ENCODE measurements at regions not wholly inside any gene's neighbourhood (a gene's known extent, or its start where the extent isn't known, plus 50 kb on each side); places are given as distances from the start of the nearest gene placed in this dataset.

GRCh38 chr5:33328818-33329217 lies 111.9 kb upstream of the TARS1 start:
- no peak for DNase-seq (ENCODE audit: low spot score)

- DNase-seq (ENCODE audit: low spot score): no peak
Observed at GRCh38 chr5:33329891-33330290, 110.9 kb upstream of the TARS1 start.

- no peak for DNase-seq (ENCODE audit: low spot score)
Observed at GRCh38 chr5:33330426-33330825, 110.3 kb upstream of the TARS1 start.

DNA sequence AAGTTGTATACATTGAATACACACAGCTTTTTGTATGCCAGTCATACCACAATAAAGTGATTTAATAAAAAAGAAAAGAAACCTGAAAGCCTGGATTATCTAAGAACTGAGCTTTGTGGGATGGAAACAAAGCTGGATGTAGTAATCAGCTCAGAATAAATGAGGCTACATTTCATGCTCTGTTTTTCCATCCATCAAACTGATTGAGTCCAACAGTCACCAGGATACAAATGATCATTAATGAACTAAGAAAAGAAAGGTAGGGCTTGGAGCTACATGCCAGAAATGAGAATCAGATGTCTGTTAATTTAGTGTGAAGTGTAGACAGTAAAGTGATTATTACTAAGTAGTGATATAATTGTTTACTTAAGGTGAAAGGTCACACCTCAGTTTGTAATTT lies 109.8 kb upstream of the TARS1 start:
- no peak for DNase-seq (ENCODE audit: low spot score)

DNA sequence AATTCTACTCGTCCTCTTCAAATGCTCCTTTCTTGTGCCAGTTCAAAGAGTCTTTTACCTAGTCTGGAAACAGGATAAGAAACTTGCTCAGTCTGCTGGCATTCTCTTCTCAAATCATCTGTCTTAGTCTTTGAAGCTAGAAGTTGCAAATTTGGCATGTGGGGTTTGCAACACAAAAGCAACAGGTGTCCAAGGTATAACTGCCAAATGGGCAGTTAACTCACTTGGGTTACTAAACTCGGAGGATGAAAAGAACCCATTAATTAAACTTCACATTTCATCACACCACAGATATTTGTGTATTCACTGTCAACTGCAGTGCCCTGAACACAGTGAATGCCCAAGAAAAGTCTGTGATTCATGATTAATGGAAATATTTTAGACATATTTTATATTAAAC lies 108.0 kb upstream of the TARS1 start:
- DNase-seq (ENCODE audit: low spot score): no peak

DNA sequence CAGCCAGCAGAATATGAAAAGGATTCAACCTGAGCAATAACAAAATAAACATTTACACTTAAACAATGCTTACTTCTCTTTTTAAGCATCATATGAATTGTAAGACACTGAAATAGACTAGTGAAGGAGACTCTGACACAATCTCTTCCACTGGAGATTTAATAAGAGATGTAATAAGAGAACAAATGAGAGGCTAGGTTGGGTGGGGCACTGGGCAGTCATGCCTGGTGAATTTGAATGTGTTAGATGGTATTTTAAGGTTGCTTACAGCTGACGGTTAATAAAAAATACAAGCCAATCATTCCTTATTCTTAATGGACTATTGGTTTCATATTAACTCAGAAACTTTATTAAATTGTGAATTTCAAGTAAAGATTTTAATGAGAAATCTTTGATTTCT lies 105.9 kb upstream of the TARS1 start:
- DNase-seq (ENCODE audit: low spot score): no peak

GRCh38 chr5:33336891-33337636 lies 103.7 kb upstream of the TARS1 start:
- no peak for DNase-seq (ENCODE audit: low spot score)

GRCh38 chr5:33337637-33337992 lies 103.2 kb upstream of the TARS1 start:
- DNase-seq (ENCODE audit: low spot score): no peak

DNA sequence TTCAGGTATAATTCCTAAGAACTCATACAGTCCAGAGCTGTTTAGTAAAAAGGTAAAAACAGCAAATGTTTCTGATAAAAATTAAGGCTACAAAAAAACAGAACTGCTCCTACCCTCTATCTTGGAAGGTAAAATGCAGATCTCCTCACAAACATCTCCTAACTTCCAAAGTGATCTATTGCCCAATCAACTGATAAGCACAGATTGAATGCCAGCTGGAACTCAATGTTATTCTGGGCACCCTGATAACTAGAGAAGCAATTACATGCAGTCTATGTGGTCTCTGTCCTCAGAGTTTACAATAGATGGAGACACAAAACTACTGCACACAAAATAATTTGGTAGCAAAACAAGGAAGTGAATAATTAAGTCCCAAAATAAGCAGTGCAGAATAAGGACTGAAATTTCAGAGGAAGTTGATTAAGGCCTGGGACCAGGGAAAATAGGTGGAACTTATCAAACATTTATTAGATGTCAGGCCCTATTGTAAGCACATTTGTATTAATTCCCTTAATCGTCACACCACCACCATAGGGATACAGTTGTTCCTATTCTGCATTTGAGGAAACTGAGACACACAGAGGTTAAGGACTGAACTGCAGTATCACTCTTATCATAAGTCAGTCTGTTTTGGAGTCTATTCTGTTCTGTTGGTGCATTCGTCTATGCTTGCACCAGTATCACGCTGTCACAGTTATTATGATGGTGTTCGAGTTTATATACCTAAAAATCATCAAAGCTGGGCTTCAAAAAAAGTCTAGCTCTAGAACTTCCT lies 102.2 kb upstream of the TARS1 start:
- DNase-seq (ENCODE audit: low spot score): no peak

DNA sequence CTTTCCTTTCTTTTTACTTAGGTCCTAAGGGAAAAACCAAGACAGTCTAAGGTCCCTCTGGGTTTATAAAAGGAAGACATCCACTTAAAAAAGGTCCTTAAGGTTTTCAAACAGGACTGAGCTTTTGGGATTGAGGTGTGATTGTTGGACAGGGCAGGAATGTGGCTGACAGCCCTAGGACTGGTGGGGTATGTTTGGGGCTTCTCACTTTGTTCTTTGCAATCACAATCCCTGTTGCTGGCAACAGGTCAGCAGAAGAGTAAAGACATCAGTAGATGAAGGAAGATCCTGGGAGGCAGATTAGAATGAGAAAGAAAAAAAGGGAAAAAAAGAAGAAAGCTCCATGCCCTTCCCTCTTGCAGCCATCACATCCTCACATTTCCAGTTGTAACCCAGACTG lies 101.4 kb upstream of the TARS1 start:
- no peak for DNase-seq (ENCODE audit: low spot score)

GRCh38 chr5:33340195-33340594 lies 100.6 kb upstream of the TARS1 start:
- DNase-seq (ENCODE audit: low spot score): no peak

DNA sequence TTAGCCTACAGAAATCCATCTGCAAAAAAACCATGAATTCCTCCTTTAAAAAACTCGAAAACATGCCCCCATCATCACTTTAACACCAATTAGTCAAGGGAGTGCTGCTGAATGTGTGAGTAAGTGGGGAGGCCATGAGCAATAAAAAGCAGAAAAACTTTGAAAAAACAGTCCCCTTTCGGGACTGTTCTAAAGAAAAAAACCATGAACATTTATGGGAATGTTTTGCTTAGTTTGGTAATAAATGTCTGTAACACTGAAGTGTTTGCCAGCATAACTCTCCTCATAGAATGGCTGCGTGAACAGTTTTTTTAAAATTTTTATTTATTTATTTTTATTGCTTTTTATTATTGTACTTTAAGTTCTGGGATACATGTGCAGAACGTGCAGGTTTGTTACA lies 99.4 kb upstream of the TARS1 start:
- DNase-seq (ENCODE audit: low spot score): no peak

- no peak for DNase-seq (ENCODE audit: low spot score)
Observed at GRCh38 chr5:33343676-33344327, 97.0 kb upstream of the TARS1 start.

GRCh38 chr5:33346534-33346933 lies 94.2 kb upstream of the TARS1 start:
- DNase-seq (ENCODE audit: low spot score): no peak

GRCh38 chr5:33361781-33362180 lies 79.0 kb upstream of the TARS1 start:
- DNase-seq (ENCODE audit: low spot score): no peak

DNA sequence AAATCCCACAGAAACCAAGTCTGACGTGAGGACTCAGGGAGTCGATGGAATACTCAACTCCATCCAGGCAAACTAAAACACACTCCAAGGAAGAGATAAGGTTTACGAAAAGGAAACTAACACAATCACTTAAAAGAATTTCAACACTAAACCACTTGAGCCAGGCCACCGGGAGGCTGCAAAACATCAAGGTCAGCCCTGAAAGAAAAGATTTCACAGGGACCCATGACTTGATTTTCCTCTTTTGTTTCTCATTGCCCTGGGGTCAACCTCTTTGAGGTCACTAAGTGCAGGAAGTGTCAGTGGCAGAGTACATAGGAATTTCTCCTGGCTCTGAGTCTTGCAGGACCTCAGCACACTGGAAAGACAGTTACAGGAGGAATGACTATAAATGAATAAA lies 77.8 kb upstream of the TARS1 start:
- DNase-seq (ENCODE audit: low spot score): no peak

DNA sequence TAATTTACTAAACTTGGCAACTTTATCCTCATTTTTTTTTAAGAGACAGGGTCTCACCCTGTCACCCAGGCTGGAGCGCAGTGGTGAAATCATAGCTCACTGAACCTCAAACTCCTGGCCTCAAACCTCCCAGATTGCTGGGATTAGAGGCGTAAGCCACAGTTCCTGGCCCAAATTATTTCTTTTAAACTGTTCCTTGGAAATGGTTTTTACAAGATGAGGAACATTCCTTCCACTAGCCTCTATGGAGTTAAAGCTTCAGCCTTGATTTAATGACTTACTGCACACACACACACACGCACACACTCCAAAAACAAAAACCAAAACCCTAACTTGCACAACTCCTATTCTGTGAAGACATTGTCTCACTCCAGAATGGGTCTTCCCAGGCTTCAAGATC lies 77.2 kb upstream of the TARS1 start:
- DNase-seq (ENCODE audit: low spot score): no peak

GRCh38 chr5:33364406-33364805 lies 76.4 kb upstream of the TARS1 start:
- DNase-seq (ENCODE audit: low spot score): no peak

DNA sequence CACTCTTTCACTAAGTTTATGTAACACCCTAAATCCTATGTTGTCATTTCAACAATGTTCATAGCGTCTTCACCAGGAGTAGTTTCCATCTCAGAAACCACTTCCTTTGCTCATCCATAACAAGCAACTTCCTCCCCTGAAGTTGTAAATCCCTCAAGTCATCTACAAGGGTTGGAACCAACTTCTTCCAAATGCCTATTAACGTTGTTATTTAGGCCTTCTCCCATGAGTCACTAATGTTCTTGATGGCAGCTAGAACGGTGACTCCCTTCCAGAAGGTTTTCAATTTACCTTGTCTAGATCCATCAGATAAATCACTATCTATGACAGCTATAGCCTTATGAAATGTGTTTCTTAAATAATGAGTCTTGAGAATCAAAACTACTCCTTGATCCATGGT lies 73.3 kb upstream of the TARS1 start:
- no peak for DNase-seq (ENCODE audit: low spot score)

DNA sequence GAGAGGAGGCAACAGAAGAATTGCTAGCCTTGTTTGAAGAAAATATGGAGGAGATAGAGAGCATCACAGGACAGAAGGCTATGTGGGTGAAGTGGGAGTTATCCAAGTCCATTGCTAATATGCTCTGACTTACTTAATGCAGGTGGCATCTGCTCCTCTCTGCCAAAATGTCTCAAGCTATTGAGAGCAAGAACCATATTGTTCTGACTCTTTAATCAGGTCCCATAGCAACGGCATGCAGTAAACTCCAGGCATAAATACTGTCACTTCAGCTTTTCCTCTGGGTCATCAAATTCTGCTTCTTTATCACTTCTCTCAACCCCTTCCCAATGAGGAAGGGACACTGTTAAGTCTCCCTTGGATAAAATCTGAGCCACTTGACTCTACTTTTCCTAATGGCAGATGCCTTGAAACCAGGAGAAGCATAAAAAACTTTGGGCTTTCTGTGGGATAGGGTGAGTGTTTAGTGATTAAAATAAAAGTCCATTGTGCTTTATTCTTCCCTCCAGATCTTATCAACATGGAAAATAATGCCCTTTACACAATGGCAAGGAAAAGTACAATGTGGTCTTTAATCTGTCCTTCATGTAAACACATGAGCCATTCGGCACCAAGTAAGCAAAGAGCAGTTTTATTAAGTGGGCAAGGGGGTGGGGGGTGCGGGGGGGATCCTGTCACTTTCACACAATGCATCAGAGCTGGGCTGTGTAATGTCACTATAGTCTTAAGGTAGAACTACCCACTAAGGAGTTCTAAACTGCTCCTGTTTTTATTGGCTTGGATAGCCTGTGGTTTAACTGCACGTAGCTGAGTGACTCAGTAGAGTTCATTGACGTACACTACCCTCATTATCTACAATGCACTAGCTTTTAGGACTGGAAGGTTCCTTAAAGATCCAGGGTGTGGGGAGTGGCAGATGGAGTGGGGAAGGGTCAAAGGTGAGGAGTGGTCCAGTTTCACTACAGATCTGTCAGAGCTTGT lies 71.0 kb upstream of the TARS1 start:
- DNase-seq (ENCODE audit: low spot score): no peak

- DNase-seq (ENCODE audit: low spot score): no peak
Observed at GRCh38 chr5:33370466-33370859, 70.3 kb upstream of the TARS1 start.

- no peak for DNase-seq (ENCODE audit: low spot score)
Observed at GRCh38 chr5:33371660-33372059, 69.1 kb upstream of the TARS1 start.

All from globus pallidus (tissue), 1 donor.